ENCODE measurements at regions not wholly inside any gene's neighbourhood (a gene's known extent, or its start where the extent isn't known, plus 50 kb on each side); places are given as distances from the start of the nearest gene placed in this dataset.
"Not testable (repeated sequence)": the region's sequence is repeated elsewhere in the genome, so short reads cannot be mapped to it uniquely, and the experiment has no call there.

DNA sequence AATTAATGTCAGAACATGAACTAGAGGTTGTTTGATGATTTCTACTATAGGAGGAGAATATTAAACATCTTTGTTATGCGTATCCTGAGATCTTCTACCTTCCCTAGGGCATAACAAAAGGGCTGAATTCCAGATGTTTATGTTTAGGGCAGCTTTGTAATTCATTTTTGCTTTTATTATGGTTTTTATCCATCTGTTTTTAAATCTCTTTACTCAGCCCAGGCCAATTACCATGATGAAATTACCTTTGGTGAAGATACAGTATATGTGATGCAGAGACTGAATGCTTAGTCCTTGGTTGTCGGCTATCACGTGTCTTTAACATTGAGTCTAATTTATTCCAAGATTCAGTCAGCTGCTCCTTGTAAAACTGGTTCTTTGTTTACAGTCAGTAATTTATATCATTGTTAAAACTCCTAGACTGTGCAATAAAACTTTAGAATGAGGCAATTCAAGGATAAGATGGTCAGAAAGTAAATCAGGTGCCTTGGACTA is 176.9 kb downstream of the CTH start:
- Histone ChIP-seq H3K4me1 (ENCODE audit: control insufficient read depth in 1 of 2, insufficient read depth in 2 of 2, low read length in 2 of 2) (no peaks in the 10 kb centered on the region), H3K4me3 (replicated peaks in 1 of 2; ENCODE audit: low read depth in 1 of 2, low read length in 2 of 2) (no peak overlapping the region), H3K27me3 (ENCODE audit: insufficient read depth, low read length) (peaks cover 21% of the 10 kb centered on the region), H3K9ac (ENCODE audit: low read length) (no peak overlapping the region), H2AFZ (ENCODE audit: low read depth, low read length, poor library complexity, severe bottlenecking) (no peak overlapping the region), H3K9me2 (ENCODE audit: insufficient read depth) (no peaks in the 10 kb centered on the region), H3K79me2 (ENCODE audit: insufficient read depth, low read length) (no peaks in the 10 kb centered on the region), H3K36me3 (ENCODE audit: control insufficient read depth in 1 of 2, insufficient read depth in 2 of 2, low read length in 2 of 2) (no peaks in the 10 kb centered on the region), H3K4me2 (ENCODE audit: low read length) (no peak overlapping the region), H3K27ac (ENCODE audit: low read depth, low read length) (no peak overlapping the region), H4K20me1 (ENCODE audit: insufficient read depth) (no peaks in the 10 kb centered on the region), H3K9me3 (ENCODE audit: control insufficient read depth in 1 of 2, insufficient read depth in 1 of 2, low read depth in 1 of 2, low read length in 2 of 2) (no peaks in the 10 kb centered on the region)
- ATAC-seq (no peak), DNase-seq (ENCODE audit: low read depth, low spot score) (no peak)
- intact Hi-C loops (cut with micrococcal nuclease), result no loop called here
- no TSS peak for BruUV-seq (replicated peaks)
- ChIA-PET RAD21 (ENCODE audit: low non-redundant PET in 1 of 2, low total read pairs in 2 of 2, uncharacterized antibody in 2 of 2, unreplicated experiment in 2 of 2) (no interaction called here), POLR2A (no interaction called here), CTCF (no interaction called here)
- TF ChIP-seq SP1 (IDR thresholded peaks at IDR 0.05; ENCODE audit: low read depth), result no peak
- TF ChIP-seq, protein P1, sequence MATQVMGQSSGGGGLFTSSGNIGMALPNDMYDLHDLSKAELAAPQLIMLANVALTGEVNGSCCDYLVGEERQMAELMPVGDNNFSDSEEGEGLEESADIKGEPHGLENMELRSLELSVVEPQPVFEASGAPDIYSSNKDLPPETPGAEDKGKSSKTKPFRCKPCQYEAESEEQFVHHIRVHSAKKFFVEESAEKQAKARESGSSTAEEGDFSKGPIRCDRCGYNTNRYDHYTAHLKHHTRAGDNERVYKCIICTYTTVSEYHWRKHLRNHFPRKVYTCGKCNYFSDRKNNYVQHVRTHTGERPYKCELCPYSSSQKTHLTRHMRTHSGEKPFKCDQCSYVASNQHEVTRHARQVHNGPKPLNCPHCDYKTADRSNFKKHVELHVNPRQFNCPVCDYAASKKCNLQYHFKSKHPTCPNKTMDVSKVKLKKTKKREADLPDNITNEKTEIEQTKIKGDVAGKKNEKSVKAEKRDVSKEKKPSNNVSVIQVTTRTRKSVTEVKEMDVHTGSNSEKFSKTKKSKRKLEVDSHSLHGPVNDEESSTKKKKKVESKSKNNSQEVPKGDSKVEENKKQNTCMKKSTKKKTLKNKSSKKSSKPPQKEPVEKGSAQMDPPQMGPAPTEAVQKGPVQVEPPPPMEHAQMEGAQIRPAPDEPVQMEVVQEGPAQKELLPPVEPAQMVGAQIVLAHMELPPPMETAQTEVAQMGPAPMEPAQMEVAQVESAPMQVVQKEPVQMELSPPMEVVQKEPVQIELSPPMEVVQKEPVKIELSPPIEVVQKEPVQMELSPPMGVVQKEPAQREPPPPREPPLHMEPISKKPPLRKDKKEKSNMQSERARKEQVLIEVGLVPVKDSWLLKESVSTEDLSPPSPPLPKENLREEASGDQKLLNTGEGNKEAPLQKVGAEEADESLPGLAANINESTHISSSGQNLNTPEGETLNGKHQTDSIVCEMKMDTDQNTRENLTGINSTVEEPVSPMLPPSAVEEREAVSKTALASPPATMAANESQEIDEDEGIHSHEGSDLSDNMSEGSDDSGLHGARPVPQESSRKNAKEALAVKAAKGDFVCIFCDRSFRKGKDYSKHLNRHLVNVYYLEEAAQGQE (IDR thresholded peaks at IDR 0.05; ENCODE audit: low read depth), result no peak
- TF ChIP-seq, protein P2, sequence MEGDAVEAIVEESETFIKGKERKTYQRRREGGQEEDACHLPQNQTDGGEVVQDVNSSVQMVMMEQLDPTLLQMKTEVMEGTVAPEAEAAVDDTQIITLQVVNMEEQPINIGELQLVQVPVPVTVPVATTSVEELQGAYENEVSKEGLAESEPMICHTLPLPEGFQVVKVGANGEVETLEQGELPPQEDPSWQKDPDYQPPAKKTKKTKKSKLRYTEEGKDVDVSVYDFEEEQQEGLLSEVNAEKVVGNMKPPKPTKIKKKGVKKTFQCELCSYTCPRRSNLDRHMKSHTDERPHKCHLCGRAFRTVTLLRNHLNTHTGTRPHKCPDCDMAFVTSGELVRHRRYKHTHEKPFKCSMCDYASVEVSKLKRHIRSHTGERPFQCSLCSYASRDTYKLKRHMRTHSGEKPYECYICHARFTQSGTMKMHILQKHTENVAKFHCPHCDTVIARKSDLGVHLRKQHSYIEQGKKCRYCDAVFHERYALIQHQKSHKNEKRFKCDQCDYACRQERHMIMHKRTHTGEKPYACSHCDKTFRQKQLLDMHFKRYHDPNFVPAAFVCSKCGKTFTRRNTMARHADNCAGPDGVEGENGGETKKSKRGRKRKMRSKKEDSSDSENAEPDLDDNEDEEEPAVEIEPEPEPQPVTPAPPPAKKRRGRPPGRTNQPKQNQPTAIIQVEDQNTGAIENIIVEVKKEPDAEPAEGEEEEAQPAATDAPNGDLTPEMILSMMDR (IDR thresholded peaks at IDR 0.05 in 2 of 3, conservative IDR thresholded peaks at IDR 0.05 in 1 of 3; ENCODE audit: borderline replicate concordance in 1 of 3, insufficient read depth in 1 of 3, low read depth in 2 of 3, low read length in 2 of 3), result no peak
- no peak for TF ChIP-seq FOSL1 (IDR thresholded peaks at IDR 0.05; ENCODE audit: low read depth)
- no peak for TF ChIP-seq CBX3 (IDR thresholded peaks at IDR 0.05; ENCODE audit: low read depth)
- TF ChIP-seq EZH2phosphoT487 (IDR thresholded peaks at IDR 0.05; ENCODE audit: borderline replicate concordance), result no peak
- TF ChIP-seq POLR2A (IDR thresholded peaks at IDR 0.05; ENCODE audit: borderline replicate concordance, extremely low read depth, insufficient read depth, insufficient read length), result no peak
- TF ChIP-seq TCF7L2 (IDR thresholded peaks at IDR 0.05; ENCODE audit: borderline replicate concordance, extremely low read depth, insufficient read depth, insufficient read length), result no peak
- TF ChIP-seq ZFX (IDR thresholded peaks at IDR 0.05), result no peak
- no peak for TF ChIP-seq EGR1 (IDR thresholded peaks at IDR 0.05; ENCODE audit: low read depth)
- TF ChIP-seq ELF1 (IDR thresholded peaks at IDR 0.05; ENCODE audit: borderline replicate concordance, low read depth), result no peak

DNA sequence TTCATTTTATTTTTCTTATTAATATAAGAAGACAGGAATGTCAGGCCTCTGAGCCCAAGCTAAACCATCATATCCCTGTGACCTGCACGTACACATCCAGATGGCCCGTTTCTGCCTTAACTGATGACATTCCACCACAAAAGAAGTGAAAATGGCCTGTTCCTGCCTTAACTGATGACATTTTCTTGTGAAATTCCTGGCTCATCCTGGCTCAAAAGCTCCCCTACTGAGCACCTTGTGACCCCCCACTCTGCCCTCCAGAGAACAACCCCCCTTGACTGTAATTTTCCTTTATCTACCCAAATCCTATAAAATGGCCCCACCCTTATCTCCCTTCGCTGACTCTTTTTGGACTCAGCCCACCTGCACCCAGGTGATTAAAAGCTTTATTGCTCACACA is 182.5 kb downstream of the CTH start:
- H3K4me1 ChIP-seq (ENCODE audit: control insufficient read depth in 1 of 2, insufficient read depth in 2 of 2, low read length in 2 of 2); H3K9ac ChIP-seq (ENCODE audit: low read length); H3K36me3 ChIP-seq (ENCODE audit: control insufficient read depth in 1 of 2, insufficient read depth in 2 of 2, low read length in 2 of 2); H3K27ac ChIP-seq (ENCODE audit: low read depth, low read length); H3K9me3 ChIP-seq (ENCODE audit: control insufficient read depth in 1 of 2, insufficient read depth in 1 of 2, low read depth in 1 of 2, low read length in 2 of 2); intact Hi-C loops (cut with micrococcal nuclease); POLR2A ChIA-PET; H4K20me1 ChIP-seq (ENCODE audit: insufficient read depth); CTCF ChIA-PET; H2AFZ ChIP-seq (ENCODE audit: low read depth, low read length, poor library complexity, severe bottlenecking); H3K9me2 ChIP-seq (ENCODE audit: insufficient read depth); BruUV-seq (replicated peaks); H3K4me3 ChIP-seq (replicated peaks in 1 of 2; ENCODE audit: low read depth in 1 of 2, low read length in 2 of 2); H3K79me2 ChIP-seq (ENCODE audit: insufficient read depth, low read length); H3K27me3 ChIP-seq (ENCODE audit: insufficient read depth, low read length); H3K4me2 ChIP-seq (ENCODE audit: low read length); ATAC-seq; DNase-seq (ENCODE audit: low read depth, low spot score); RAD21 ChIA-PET (ENCODE audit: low non-redundant PET in 1 of 2, low total read pairs in 2 of 2, uncharacterized antibody in 2 of 2, unreplicated experiment in 2 of 2): not testable (repeated sequence)

All from HCT116 (cell line).